H9 (cell line): ENCODE measurements at regions not wholly inside any gene's neighbourhood (a gene's known extent, or its start where the extent isn't known, plus 50 kb on each side); places are given as distances from the start of the nearest gene placed in this dataset.

Experiments
- DNase-seq: peaks from one replicate; pipeline ENCODE4 v3.0.0-alpha.2; 2017
- H2AFZ ChIP-seq: one replicate; pipeline ENCODE4 v1.6.1; 2013; ENCODE audit warnings: mild to moderate bottlenecking, low read length, control low read depth, moderate library complexity
- H2AK5ac ChIP-seq: 2 replicates; pipeline ENCODE4 v1.6.1; 2013; ENCODE audit warnings: low read length, control low read depth, mixed read lengths; ENCODE audit not compliant: insufficient read length
- H2BK120ac ChIP-seq: one replicate; pipeline ENCODE4 v1.6.1; 2013; ENCODE audit warnings: low read depth, mild to moderate bottlenecking, low read length, control low read depth, inconsistent platforms; ENCODE audit not compliant: poor library complexity, severe bottlenecking
- H2BK12ac ChIP-seq: 2 replicates; pipeline ENCODE4 v1.6.1; 2013; ENCODE audit warnings: low read length, control low read depth, mixed read lengths, low read depth; ENCODE audit not compliant: insufficient read length
- H2BK15ac ChIP-seq: 2 replicates; pipeline ENCODE4 v1.6.1; 2013; ENCODE audit warnings: low read depth, low read length, control low read depth
- H2BK20ac ChIP-seq: one replicate; pipeline ENCODE4 v1.6.1; 2013; ENCODE audit warnings: low read depth, mild to moderate bottlenecking, low read length, control low read depth, inconsistent platforms; ENCODE audit not compliant: poor library complexity, severe bottlenecking
- H2BK5ac ChIP-seq: 2 replicates; pipeline ENCODE4 v1.6.1; 2013; ENCODE audit warnings: low read length, control low read depth, mixed read lengths; ENCODE audit not compliant: insufficient read length
- H3K14ac ChIP-seq: 2 replicates; pipeline ENCODE4 v1.6.1; 2013; ENCODE audit warnings: low read length, control low read depth; ENCODE audit not compliant: insufficient read depth
- H3K18ac ChIP-seq: 2 replicates; pipeline ENCODE4 v1.6.1; 2013; ENCODE audit warnings: low read depth, mild to moderate bottlenecking, mixed read lengths, low read length, control low read depth; ENCODE audit not compliant: insufficient read length
- H3K23ac ChIP-seq: 2 replicates; pipeline ENCODE4 v1.6.1; 2013; ENCODE audit warnings: low read length, control low read depth, mixed read lengths, low read depth; ENCODE audit not compliant: insufficient read length
- H3K23me2 ChIP-seq: 2 replicates; pipeline ENCODE4 v1.6.1; 2013; ENCODE audit warnings: low read depth, mild to moderate bottlenecking, mixed read lengths, low read length, control low read depth; ENCODE audit not compliant: insufficient read length, poor library complexity, severe bottlenecking
- H3K27ac ChIP-seq: 2 replicates; pipeline ENCODE4 v1.5.1; 2013; ENCODE audit warnings: low read length, control low read depth, mixed read lengths, low read depth; ENCODE audit not compliant: insufficient read length
- H3K27me3 ChIP-seq: 2 replicates; pipeline ENCODE4 v1.6.1; 2013; ENCODE audit warnings: low read length, control low read depth, inconsistent platforms; ENCODE audit not compliant: insufficient read depth
- H3K4ac ChIP-seq: 2 replicates; pipeline ENCODE4 v1.6.1; 2013; ENCODE audit warnings: low read depth, mild to moderate bottlenecking, control low read depth, inconsistent platforms, low read length, moderate library complexity
- H3K4me1 ChIP-seq: 2 replicates; pipeline ENCODE4 v1.6.1; 2013; ENCODE audit warnings: low read length, control low read depth, inconsistent platforms; ENCODE audit not compliant: insufficient read depth
- H3K4me2 ChIP-seq: 2 replicates; pipeline ENCODE4 v1.6.1; 2013; ENCODE audit warnings: low read length, control low read depth, mixed read lengths; ENCODE audit not compliant: insufficient read length, insufficient read depth
- H3K56ac ChIP-seq: 2 replicates; pipeline ENCODE4 v1.6.1; 2013; ENCODE audit warnings: low read depth, mild to moderate bottlenecking, mixed read lengths, low read length, control low read depth; ENCODE audit not compliant: insufficient read length
- H3K79me1 ChIP-seq: 2 replicates; pipeline ENCODE4 v1.6.1; 2013; ENCODE audit warnings: low read depth, mild to moderate bottlenecking, moderate library complexity, low read length, control low read depth, inconsistent platforms; ENCODE audit not compliant: insufficient read depth, poor library complexity, severe bottlenecking
- H3K79me2 ChIP-seq: 2 replicates; pipeline ENCODE4 v1.6.1; 2013; ENCODE audit warnings: low read length, control low read depth, inconsistent platforms; ENCODE audit not compliant: insufficient read depth
- H3K9ac ChIP-seq: 2 replicates; pipeline ENCODE4 v1.6.1; 2013; ENCODE audit warnings: low read length, control low read depth, mixed read lengths; ENCODE audit not compliant: insufficient read length; ENCODE audit errors: extremely low read depth
- H3K9me3 ChIP-seq: one replicate; pipeline ENCODE4 v1.6.1; 2013; ENCODE audit warnings: low read depth, low read length, inconsistent platforms; ENCODE audit not compliant: control insufficient read depth
- H3T11ph ChIP-seq: one replicate; pipeline ENCODE4 v1.6.1; 2013; ENCODE audit warnings: mild to moderate bottlenecking, low read length, control low read depth, inconsistent platforms
- H4K20me1 ChIP-seq: one replicate; pipeline ENCODE4 v1.6.1; 2013; ENCODE audit not compliant: control insufficient read depth, insufficient read length, insufficient read depth
- H4K5ac ChIP-seq: 2 replicates; pipeline ENCODE4 v1.6.1; 2013; ENCODE audit warnings: low read depth, mild to moderate bottlenecking, mixed read lengths, low read length, control low read depth; ENCODE audit not compliant: insufficient read length
- H4K8ac ChIP-seq: replicated peaks from 2 replicates; pipeline ENCODE4 v1.6.1; 2013; ENCODE audit warnings: low read length, control low read depth, mixed read lengths, low read depth; ENCODE audit not compliant: insufficient read length
- H4K91ac ChIP-seq: 2 replicates; pipeline ENCODE4 v1.6.1; 2013; ENCODE audit warnings: low read depth, mild to moderate bottlenecking, moderate library complexity, mixed read lengths, low read length, control low read depth; ENCODE audit not compliant: insufficient read length
- H3K27ac Mint-ChIP-seq, 3 experiments: 2 replicates in 2 of 3; 3 replicates in 1 of 3; pipeline ENCODE4 v1.8.0; 2020 to 2021; ENCODE audit warnings: mixed read lengths in 3 of 3, mild to moderate bottlenecking in 1 of 3, moderate library complexity in 1 of 3
- H3K27me3 Mint-ChIP-seq: 2 replicates; pipeline ENCODE4 v1.8.0; 2021; ENCODE audit warnings: low read depth, mild to moderate bottlenecking, moderate library complexity, mixed read lengths
- H3K36me3 Mint-ChIP-seq, 3 experiments: 2 replicates in 2 of 3; 3 replicates in 1 of 3; pipeline ENCODE4 v1.8.0; 2020 to 2021; ENCODE audit warnings: low read depth in 3 of 3, mixed read lengths in 3 of 3; ENCODE audit not compliant: insufficient read depth in 1 of 3
- H3K4me1 Mint-ChIP-seq, 2 experiments: 2 replicates each; pipeline ENCODE4 v1.8.0; 2020; ENCODE audit warnings: mixed read lengths in 2 of 2
- H3K4me3 Mint-ChIP-seq, 2 experiments: 2 replicates in 1 of 2; 3 replicates in 1 of 2; pipeline ENCODE4 v1.8.0; 2020 to 2021; ENCODE audit warnings: mild to moderate bottlenecking in 2 of 2, mixed read lengths in 2 of 2, moderate library complexity in 1 of 2
- H3K9me3 Mint-ChIP-seq, 2 experiments: 2 replicates in 1 of 2; 3 replicates in 1 of 2; pipeline ENCODE4 v1.8.0; 2020; ENCODE audit warnings: mild to moderate bottlenecking in 2 of 2, mixed read lengths in 2 of 2, moderate library complexity in 1 of 2
- WGBS: extraction: QIAGEN DNeasy Blood & Tissue Kit; methylation state at CpG from one replicate; pipeline ENCODE4 v1.1.7; 2013; ENCODE audit warnings: missing lambda C conversion rate, low lambda C conversion rate, mixed read lengths; ENCODE audit not compliant: insufficient read length; ENCODE audit errors: extremely low coverage; 5-methylcytosine and 5-hydroxymethylcytosine counted together
- TF ChIP-seq, protein P1 (sequence below): fragments of 200-600 bp; sonication (generic); conservative IDR thresholded peaks from 3 replicates; pipeline ENCODE4 v1.8.0; 2021; ENCODE audit warnings: antibody characterized with exemption, mild to moderate bottlenecking

GRCh38 chr15:99823346-99823745 lies 90.1 kb upstream of the LYSMD4 start:
- H3K23me2 ChIP-seq, result no peaks in the 10 kb centered on the region
- H3K18ac ChIP-seq, result no peak overlapping the region
- no peak overlapping the region for H2BK5ac ChIP-seq
- no peaks in the 10 kb centered on the region for H3K36me3 Mint-ChIP-seq
- no CpG with 5 or more reads among the region's 5 CpGs for WGBS
- no peak overlapping the region for H4K5ac ChIP-seq
- H3K4me1 Mint-ChIP-seq, result no peaks in the 10 kb centered on the region
- DNase-seq, result no peak
- no peak overlapping the region for H2BK15ac ChIP-seq
- H3K27ac Mint-ChIP-seq, result no peak overlapping the region
- H2BK120ac ChIP-seq, result no peak overlapping the region
- H3K56ac ChIP-seq, result no peak overlapping the region
- no peak overlapping the region for H3K4ac ChIP-seq
- H3K23ac ChIP-seq, result no peak overlapping the region
- TF ChIP-seq, protein P1, sequence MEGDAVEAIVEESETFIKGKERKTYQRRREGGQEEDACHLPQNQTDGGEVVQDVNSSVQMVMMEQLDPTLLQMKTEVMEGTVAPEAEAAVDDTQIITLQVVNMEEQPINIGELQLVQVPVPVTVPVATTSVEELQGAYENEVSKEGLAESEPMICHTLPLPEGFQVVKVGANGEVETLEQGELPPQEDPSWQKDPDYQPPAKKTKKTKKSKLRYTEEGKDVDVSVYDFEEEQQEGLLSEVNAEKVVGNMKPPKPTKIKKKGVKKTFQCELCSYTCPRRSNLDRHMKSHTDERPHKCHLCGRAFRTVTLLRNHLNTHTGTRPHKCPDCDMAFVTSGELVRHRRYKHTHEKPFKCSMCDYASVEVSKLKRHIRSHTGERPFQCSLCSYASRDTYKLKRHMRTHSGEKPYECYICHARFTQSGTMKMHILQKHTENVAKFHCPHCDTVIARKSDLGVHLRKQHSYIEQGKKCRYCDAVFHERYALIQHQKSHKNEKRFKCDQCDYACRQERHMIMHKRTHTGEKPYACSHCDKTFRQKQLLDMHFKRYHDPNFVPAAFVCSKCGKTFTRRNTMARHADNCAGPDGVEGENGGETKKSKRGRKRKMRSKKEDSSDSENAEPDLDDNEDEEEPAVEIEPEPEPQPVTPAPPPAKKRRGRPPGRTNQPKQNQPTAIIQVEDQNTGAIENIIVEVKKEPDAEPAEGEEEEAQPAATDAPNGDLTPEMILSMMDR, result no peak
- no peak overlapping the region for H3K4me3 Mint-ChIP-seq
- no peaks in the 10 kb centered on the region for H3K27me3 ChIP-seq
- H3K4me2 ChIP-seq, result no peak overlapping the region
- no peak overlapping the region for H3K9ac ChIP-seq
- no peak overlapping the region for H3T11ph ChIP-seq
- H4K20me1 ChIP-seq, result no peaks in the 10 kb centered on the region
- no peak overlapping the region for H3K14ac ChIP-seq
- H2BK20ac ChIP-seq, result no peak overlapping the region
- no peaks in the 10 kb centered on the region for H3K27me3 Mint-ChIP-seq
- H4K8ac ChIP-seq, result no peak overlapping the region
- no peaks in the 10 kb centered on the region for H3K79me1 ChIP-seq
- H2BK12ac ChIP-seq, result no peak overlapping the region
- H3K27ac ChIP-seq, result no peak overlapping the region
- no peaks in the 10 kb centered on the region for H3K9me3 Mint-ChIP-seq
- no peaks in the 10 kb centered on the region for H3K79me2 ChIP-seq
- no peak overlapping the region for H2AFZ ChIP-seq
- no peak overlapping the region for H2AK5ac ChIP-seq
- H4K91ac ChIP-seq, result no peak overlapping the region
- H3K9me3 ChIP-seq, result no peaks in the 10 kb centered on the region
- no peaks in the 10 kb centered on the region for H3K4me1 ChIP-seq
